NCI-H774 (cell line): ENCODE measurements at regions not wholly inside any gene's neighbourhood (a gene's known extent, or its start where the extent isn't known, plus 50 kb on each side); places are given as distances from the start of the nearest gene placed in this dataset.

Experiments used
- DNase-seq: peaks from one replicate; lab custom pipeline; 2025; lab: John Stamatoyannopoulos, UW

GRCh38 chr17:71709271-71709890 is 411.4 kb upstream of the SOX9 start:
- DNase-seq, result no peak

- DNase-seq, result peak; percentile 70
Observed at GRCh38 chr17:71709946-71710345, 410.9 kb upstream of the SOX9 start.

GRCh38 chr17:71710816-71711215 is 410.0 kb upstream of the SOX9 start:
- DNase-seq, result no peak

- no peak for DNase-seq
Observed at GRCh38 chr17:71713846-71714245, 407.0 kb upstream of the SOX9 start.

- no peak for DNase-seq
Observed at GRCh38 chr17:71724339-71724738, 396.5 kb upstream of the SOX9 start.

GRCh38 chr17:71725811-71726210 is 395.0 kb upstream of the SOX9 start:
- no peak for DNase-seq

- peak; percentile 56 for DNase-seq
Observed at GRCh38 chr17:71726341-71726740, 394.5 kb upstream of the SOX9 start.

GRCh38 chr17:71727292-71727691 is 393.5 kb upstream of the SOX9 start:
- DNase-seq, result no peak

GRCh38 chr17:71727723-71728122 is 393.1 kb upstream of the SOX9 start:
- no peak for DNase-seq

GRCh38 chr17:71730871-71731270 is 389.9 kb upstream of the SOX9 start:
- DNase-seq, result no peak

- no peak for DNase-seq
Observed at GRCh38 chr17:71735893-71736292, 384.9 kb upstream of the SOX9 start.

- no peak for DNase-seq
Observed at GRCh38 chr17:71740866-71741265, 380.0 kb upstream of the SOX9 start.

- DNase-seq, result no peak
Observed at GRCh38 chr17:71741836-71742235, 379.0 kb upstream of the SOX9 start.

GRCh38 chr17:71748872-71749271 is 371.9 kb upstream of the SOX9 start:
- no peak for DNase-seq

- no peak for DNase-seq
Observed at GRCh38 chr17:71753070-71753469, 367.8 kb upstream of the SOX9 start.

GRCh38 chr17:71757156-71757555 is 363.7 kb upstream of the SOX9 start:
- DNase-seq, result no peak

- no peak for DNase-seq
Observed at GRCh38 chr17:71757956-71758355, 362.9 kb upstream of the SOX9 start.

GRCh38 chr17:71759422-71760060 is 361.3 kb upstream of the SOX9 start:
- no peak for DNase-seq

GRCh38 chr17:71760062-71760720 is 360.6 kb upstream of the SOX9 start:
- DNase-seq, result no peak

GRCh38 chr17:71762526-71762925 is 358.3 kb upstream of the SOX9 start:
- no peak for DNase-seq

- DNase-seq, result no peak
Observed at GRCh38 chr17:71764505-71764904, 356.3 kb upstream of the SOX9 start.

- no peak for DNase-seq
Observed at GRCh38 chr17:71765437-71765836, 355.4 kb upstream of the SOX9 start.

- DNase-seq, result no peak
Observed at GRCh38 chr17:71769850-71770249, 351.0 kb upstream of the SOX9 start.
